HL-60 (cell line): ENCODE measurements at regions not wholly inside any gene's neighbourhood (a gene's known extent, or its start where the extent isn't known, plus 50 kb on each side); places are given as distances from the start of the nearest gene placed in this dataset.

Experiments used
- CTCF ChIP-seq: IDR thresholded peaks from one replicate; pipeline ENCODE4 v1.5.1; 2011; ENCODE audit warnings: low read length, control low read depth, inconsistent platforms; ENCODE audit not compliant: insufficient read depth
- POLR2AphosphoS5 ChIP-seq: IDR thresholded peaks from 2 replicates; pipeline ENCODE4 v1.6.1; 2012; ENCODE audit warnings: low read depth
- REST ChIP-seq: IDR thresholded peaks from 2 replicates; pipeline ENCODE4 v1.6.1; 2012; ENCODE audit warnings: low read depth; ENCODE audit not compliant: insufficient replicate concordance

- TF ChIP-seq CTCF (no peak), REST (no peak), POLR2AphosphoS5 (no peak)
Measured at GRCh38 chr3:5766848-5767247, 579.3 kb downstream of the EDEM1 start.
